Glutamatergic neuron (in vitro differentiated cells): ENCODE measurements at regions not wholly inside any gene's neighbourhood (a gene's known extent, or its start where the extent isn't known, plus 50 kb on each side); places are given as distances from the start of the nearest gene placed in this dataset.

Source experiments
- DNase-seq: peaks from one replicate; pipeline ENCODE4 v3.0.0; 2022
- H3K27ac Mint-ChIP-seq: one replicate; pipeline ENCODE4 v1.8.0; 2020; ENCODE audit warnings: mild to moderate bottlenecking, mixed read lengths, inconsistent platforms; ENCODE audit not compliant: unreplicated experiment
- H3K27me3 Mint-ChIP-seq: one replicate; pipeline ENCODE4 v1.8.0; 2020; ENCODE audit warnings: mild to moderate bottlenecking, moderate library complexity, mixed read lengths, inconsistent platforms; ENCODE audit not compliant: unreplicated experiment
- H3K36me3 Mint-ChIP-seq: one replicate; pipeline ENCODE4 v1.8.0; 2020; ENCODE audit warnings: mild to moderate bottlenecking, mixed read lengths, inconsistent platforms; ENCODE audit not compliant: unreplicated experiment
- H3K4me1 Mint-ChIP-seq: one replicate; pipeline ENCODE4 v1.8.0; 2020; ENCODE audit warnings: mild to moderate bottlenecking, low read depth, mixed read lengths, inconsistent platforms; ENCODE audit not compliant: unreplicated experiment
- H3K4me3 Mint-ChIP-seq: one replicate; pipeline ENCODE4 v1.8.0; 2020; ENCODE audit warnings: mild to moderate bottlenecking, mixed read lengths, inconsistent platforms; ENCODE audit not compliant: unreplicated experiment
- H3K9me3 Mint-ChIP-seq: one replicate; pipeline ENCODE4 v1.8.0; 2020; ENCODE audit warnings: mild to moderate bottlenecking, moderate library complexity, mixed read lengths, inconsistent platforms; ENCODE audit not compliant: unreplicated experiment
- CTCF ChIP-seq: fragments of 200-600 bp; sonication (generic); IDR thresholded peaks from one replicate; pipeline ENCODE4 v1.5.0; 2021; ENCODE audit not compliant: partially characterized antibody, unreplicated experiment

GRCh38 chr9:88759364-88759763, 224.4 kb downstream of the NXNL2 start:
- no peaks in the 10 kb centered on the region for H3K9me3 Mint-ChIP-seq
- no peaks in the 10 kb centered on the region for H3K36me3 Mint-ChIP-seq
- H3K4me3 Mint-ChIP-seq = no peak overlapping the region
- no peak overlapping the region for H3K27ac Mint-ChIP-seq
- peaks cover 19% of the 10 kb centered on the region for H3K4me1 Mint-ChIP-seq
- TF ChIP-seq CTCF = no peak
- no peaks in the 10 kb centered on the region for H3K27me3 Mint-ChIP-seq
- no peak for DNase-seq

GRCh38 chr9:88766778-88767503, 224.3 kb upstream of the S1PR3 start:
- Mint-ChIP-seq H3K9me3 (no peaks in the 10 kb centered on the region), H3K4me3 (no peak overlapping the region), H3K4me1 (no peaks in the 10 kb centered on the region), H3K36me3 (no peaks in the 10 kb centered on the region), H3K27me3 (no peaks in the 10 kb centered on the region), H3K27ac (no peak overlapping the region)
- DNase-seq = no peak
- no peak for TF ChIP-seq CTCF

GRCh38 chr9:88767504-88767790, 223.8 kb upstream of the S1PR3 start:
- Mint-ChIP-seq H3K27ac (no peak overlapping the region), H3K9me3 (no peaks in the 10 kb centered on the region), H3K4me3 (no peak overlapping the region), H3K27me3 (no peaks in the 10 kb centered on the region), H3K4me1 (no peaks in the 10 kb centered on the region), H3K36me3 (no peaks in the 10 kb centered on the region)
- no peak for DNase-seq
- no peak for TF ChIP-seq CTCF

- Mint-ChIP-seq H3K4me3 (no peak overlapping the region), H3K27me3 (no peaks in the 10 kb centered on the region), H3K27ac (no peak overlapping the region), H3K9me3 (peaks cover 2% of the 10 kb centered on the region), H3K36me3 (no peaks in the 10 kb centered on the region), H3K4me1 (peaks cover 5% of the 10 kb centered on the region)
- TF ChIP-seq CTCF = no peak
- DNase-seq = no peak
Observed at GRCh38 chr9:88772575-88772974, 218.7 kb upstream of the S1PR3 start.

- H3K4me1 Mint-ChIP-seq = peaks cover 7% of the 10 kb centered on the region
- TF ChIP-seq CTCF = no peak
- H3K27ac Mint-ChIP-seq = no peak overlapping the region
- DNase-seq = no peak
- H3K9me3 Mint-ChIP-seq = peaks cover 2% of the 10 kb centered on the region
- H3K27me3 Mint-ChIP-seq = no peaks in the 10 kb centered on the region
- H3K36me3 Mint-ChIP-seq = no peaks in the 10 kb centered on the region
- H3K4me3 Mint-ChIP-seq = no peak overlapping the region
Observed at GRCh38 chr9:88773126-88773525, 218.1 kb upstream of the S1PR3 start.
